ENCODE measurements at regions not wholly inside any gene's neighbourhood (a gene's known extent, or its start where the extent isn't known, plus 50 kb on each side); places are given as distances from the start of the nearest gene placed in this dataset.
"Not testable (repeated sequence)": the region's sequence is repeated elsewhere in the genome, so short reads cannot be mapped to it uniquely, and the experiment has no call there.

DNA sequence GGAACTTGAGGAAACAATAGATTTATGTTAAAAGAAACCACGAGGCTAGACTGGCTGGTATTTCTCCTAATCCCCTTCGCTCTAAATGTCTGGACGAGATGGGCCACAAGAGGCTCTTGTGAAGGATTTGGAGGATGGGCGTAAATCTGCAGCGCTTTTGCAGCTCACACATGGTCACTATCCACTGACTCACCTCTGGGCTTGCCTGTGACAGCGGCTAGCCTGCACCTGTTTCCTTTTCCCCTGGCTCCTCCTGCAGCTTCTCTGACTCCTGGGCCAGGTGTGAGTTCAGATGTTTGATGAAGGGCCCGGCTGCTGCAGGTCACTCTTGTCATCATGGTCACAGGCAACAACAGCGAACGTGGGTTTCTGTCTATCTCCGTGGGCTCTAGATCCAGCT is 629.4 kb downstream of the CBLN4 start:
- no peak for DNase-seq

- no peak for DNase-seq
Measured at GRCh38 chr20:55365745-55366144, 639.6 kb downstream of the CBLN4 start.

- DNase-seq = no peak
Measured at GRCh38 chr20:55360895-55361294, 644.4 kb downstream of the CBLN4 start.

DNA sequence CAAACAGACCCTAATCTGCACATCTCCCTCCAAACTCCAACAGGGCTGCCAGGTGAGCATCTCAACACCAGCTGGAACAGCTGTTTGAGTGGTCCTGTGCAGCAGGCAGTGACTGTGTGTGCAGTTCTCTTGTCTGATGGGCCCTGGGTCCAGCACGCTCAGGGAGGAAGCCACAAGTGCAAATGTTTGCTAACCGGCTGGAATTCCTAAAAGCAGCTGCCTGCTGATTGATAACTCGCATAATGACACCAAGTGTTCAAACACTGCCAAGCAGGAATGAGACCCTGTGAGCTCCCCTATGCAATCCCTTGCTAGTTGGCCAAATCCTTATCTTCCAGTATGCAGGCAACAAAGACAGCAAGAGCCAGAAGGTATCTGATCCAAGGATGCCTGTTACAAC is 650.6 kb downstream of the CBLN4 start:
- no peak for DNase-seq

- no peak for DNase-seq
Measured at GRCh38 chr20:55353206-55353605, 652.1 kb downstream of the CBLN4 start.

- no peak for DNase-seq
Measured at GRCh38 chr20:55348223-55348622, 657.1 kb downstream of the CBLN4 start.

- no peak for DNase-seq
Measured at GRCh38 chr20:55342822-55343221, 662.5 kb downstream of the CBLN4 start.

GRCh38 chr20:55333798-55334197 is 671.5 kb downstream of the CBLN4 start:
- no peak for DNase-seq

- no peak for DNase-seq
Measured at GRCh38 chr20:55329108-55329507, 676.2 kb downstream of the CBLN4 start.

DNA sequence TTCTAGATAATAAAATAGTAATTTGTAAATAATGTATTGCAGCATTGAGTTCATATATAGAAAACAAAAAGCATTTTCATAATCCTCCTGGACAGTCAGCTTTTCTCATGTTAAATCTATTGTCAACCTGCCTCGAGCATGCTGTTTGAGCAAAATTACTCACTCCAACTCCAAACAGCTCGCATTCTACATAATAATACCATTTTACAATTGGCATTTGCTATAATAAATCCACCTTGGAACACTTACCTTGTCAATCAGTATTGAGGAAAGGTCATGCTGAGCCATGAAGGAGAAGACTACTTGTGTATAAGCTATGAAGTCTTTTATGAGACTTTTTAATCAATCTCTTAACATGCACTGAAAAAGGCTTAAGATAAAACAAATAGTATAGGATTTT is 682.6 kb downstream of the CBLN4 start:
- DNase-seq = no peak

GRCh38 chr20:55316753-55317152 is 688.6 kb downstream of the CBLN4 start:
- DNase-seq = no peak

DNA sequence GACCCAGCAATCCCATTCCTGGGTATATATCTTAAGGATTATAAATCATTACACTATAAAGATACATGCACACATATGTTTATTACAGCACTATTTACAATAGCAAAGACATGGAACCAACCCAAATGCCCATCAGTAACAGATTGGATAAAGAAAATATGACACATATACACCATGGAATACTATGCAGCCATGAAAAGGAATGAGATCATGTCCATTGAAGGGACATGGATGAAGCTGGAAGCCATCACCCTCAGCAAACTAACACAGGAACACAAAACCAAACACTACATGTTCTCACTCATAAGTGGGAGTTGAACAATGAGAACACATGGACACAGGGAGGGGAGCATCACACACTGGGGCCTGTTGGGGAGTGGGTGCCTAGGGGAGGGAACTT is 694.5 kb downstream of the CBLN4 start:
- not testable (repeated sequence) for DNase-seq

GRCh38 chr20:55291261-55291660 is 714.1 kb downstream of the CBLN4 start:
- DNase-seq = no peak

- DNase-seq = no peak
Measured at GRCh38 chr20:55283889-55284288, 721.4 kb downstream of the CBLN4 start.

DNA sequence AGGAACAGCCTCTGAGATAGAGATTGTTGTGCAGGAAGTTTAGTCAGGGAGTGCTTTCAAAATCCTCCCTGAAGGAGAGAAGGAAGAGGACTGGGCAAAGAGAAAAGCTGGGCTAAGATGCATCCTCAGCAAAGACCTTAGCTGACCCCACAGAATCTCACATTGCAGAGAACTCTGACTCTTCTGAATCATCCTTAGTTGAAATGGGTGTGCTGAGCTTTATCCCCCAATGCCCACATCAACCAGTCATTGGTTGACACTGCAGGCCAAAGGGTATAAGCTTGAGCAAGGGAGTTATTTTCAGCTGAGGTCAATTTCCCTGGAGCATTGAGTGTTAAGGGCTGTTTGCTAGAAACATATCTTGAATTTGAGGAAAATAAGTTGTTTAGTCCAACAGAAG is 732.2 kb downstream of the CBLN4 start:
- no peak for DNase-seq

DNA sequence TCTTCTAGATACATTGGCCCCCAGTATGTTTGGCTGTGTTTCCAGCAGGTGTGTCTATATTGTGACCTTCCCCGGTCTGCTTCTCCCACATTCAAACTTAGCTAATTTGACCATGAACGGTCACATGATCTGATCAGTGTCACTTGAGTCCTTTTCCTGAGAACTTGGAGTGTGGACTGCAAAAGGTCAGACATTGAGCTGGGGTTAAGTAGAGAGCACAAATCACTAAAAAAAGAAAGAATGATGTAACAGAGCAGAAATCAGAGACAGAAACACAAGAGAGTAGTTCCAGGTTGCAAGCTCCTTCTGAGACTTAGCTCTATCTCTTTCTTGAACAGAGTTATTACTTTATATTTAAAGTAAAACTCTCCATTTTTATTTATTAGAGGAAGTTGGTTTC is 733.9 kb downstream of the CBLN4 start:
- no peak for DNase-seq

- no peak for DNase-seq
Measured at GRCh38 chr20:55269913-55270312, 735.4 kb downstream of the CBLN4 start.

DNA sequence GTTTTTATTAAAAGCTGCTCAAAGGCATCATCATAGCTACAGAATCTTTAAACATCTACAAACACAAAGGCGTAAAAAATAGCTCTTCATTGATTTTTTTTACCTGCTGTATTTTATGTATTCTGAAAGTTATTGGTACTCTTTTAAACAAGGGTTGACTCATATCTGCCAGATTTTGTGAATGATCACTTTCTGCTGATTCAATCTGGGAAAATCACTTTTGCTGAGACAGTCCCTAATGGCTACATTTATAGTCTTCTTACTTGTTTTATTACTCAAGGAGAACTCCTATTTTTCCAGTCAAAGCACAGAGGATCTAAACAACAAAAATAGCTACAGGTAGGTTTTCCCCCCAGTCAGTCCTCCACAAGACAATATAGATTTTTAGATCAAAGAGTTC is 739.0 kb downstream of the CBLN4 start:
- no peak for DNase-seq

GRCh38 chr20:55264703-55265239 is 740.5 kb downstream of the CBLN4 start:
- DNase-seq = no peak

DNA sequence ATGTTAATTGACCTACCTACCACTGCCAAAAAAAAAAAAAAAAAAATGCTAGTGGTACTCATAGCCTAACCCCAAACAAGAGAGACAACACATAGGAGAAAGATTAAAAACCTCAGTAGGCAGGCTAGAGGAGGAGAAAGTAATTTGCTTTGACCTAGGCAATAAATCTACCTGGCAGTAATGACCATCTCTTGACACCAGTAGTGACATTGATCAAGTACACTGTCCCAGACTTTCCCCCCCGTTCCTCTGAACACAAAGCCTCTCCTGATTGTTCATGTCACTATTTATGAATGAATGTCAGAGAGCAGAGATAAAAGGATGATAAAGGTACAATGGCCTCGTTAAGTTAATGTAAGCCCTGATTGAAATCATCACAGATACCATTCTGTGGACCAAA is 746.8 kb downstream of the CBLN4 start:
- no peak for DNase-seq

DNA sequence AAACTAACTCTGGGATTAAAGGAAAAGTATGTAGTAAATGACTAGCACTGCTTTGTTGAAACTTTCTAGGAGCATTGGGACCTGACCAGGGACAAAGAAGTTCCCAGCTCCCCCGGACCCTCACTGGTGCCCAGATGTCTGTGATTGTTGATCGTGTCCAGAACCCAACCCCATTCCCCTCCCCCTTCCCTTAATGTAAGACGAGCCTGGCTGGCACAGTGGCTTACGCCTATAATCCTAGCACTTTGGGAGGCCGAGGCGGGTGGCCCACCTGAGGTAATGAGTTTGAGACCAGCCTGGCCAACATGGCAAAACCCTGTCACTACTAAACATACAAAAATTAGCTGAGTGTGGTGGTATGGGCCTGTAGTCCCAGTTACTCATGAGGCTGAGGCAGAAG is 750.3 kb downstream of the CBLN4 start:
- no peak for DNase-seq

DNA sequence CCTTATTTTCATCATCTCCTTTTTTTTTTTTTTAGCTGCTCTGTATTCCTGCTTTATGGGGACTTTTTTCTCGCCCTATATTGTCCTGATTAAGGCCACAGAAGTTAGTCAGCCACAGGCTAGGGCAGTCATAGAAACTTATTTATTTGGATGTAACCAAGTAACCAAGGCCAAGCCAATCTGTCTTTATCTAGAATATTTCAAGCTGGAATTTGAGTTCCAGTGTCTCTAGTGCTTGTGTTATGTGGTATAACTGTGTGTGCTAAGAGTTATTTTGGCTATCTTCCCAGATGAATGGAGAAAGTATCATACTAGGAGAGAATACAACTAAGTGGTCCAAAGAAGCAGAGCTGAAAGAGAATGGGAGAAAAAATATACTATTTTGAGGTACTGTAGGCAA is 751.5 kb downstream of the CBLN4 start:
- no peak for DNase-seq

GRCh38 chr20:55252521-55252920 is 752.8 kb downstream of the CBLN4 start:
- no peak for DNase-seq

DNA sequence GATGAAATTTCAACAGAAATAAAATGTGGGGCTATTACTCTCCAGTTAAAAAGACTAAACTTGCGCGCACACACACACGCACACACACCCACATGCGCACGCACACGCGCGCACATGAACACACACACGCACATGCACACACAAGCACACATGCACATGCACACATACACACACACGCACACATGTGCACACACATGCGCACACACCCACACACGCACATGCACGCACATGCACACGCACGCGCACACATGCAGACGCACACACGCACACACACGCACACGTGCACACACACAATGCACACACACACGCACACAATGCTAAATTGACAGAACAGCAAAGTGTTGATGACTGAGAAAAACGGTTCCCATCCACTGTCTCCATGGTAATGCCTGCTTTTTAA is 754.1 kb downstream of the CBLN4 start:
- no peak for DNase-seq

DNA sequence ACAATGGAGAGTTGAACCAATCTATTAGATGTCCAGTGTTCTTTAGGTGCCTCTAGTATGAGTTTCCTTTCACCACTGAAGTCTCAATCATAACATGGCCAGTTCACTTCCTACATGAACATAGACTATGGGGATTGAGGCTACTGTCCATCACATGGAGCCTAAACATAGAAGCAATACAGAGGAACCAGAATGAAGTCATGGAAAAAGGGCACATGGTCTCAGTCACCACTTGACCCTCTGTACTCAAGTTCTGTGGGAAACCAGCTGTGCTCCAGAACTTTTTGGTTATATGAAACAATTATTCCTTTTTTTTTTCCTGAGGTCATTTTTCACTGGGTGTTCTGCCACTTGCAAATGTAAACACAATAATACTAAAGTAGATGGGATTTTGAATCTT is 762.5 kb downstream of the CBLN4 start:
- no peak for DNase-seq

GRCh38 chr20:55239269-55239668 is 763.9 kb downstream of the DOK5 start:
- no peak for DNase-seq
